Germinal center (tissue), 1 donor: ENCODE measurements at regions not wholly inside any gene's neighbourhood (a gene's known extent, or its start where the extent isn't known, plus 50 kb on each side); places are given as distances from the start of the nearest gene placed in this dataset.
"Not testable (repeated sequence)": the region's sequence is repeated elsewhere in the genome, so short reads cannot be mapped to it uniquely, and the experiment has no call there.

Experiments
- DNase-seq: peaks from one replicate; pipeline ENCODE4 v3.0.0; 2012; ENCODE audit warnings: mixed read lengths, low spot score

GRCh38 chr16:54985156-54985555 is 54.5 kb downstream of the IRX5 start:
- no peak for DNase-seq

GRCh38 chr16:54985668-54986067 is 55.0 kb downstream of the IRX5 start:
- DNase-seq: no peak

GRCh38 chr16:54986409-54986808 is 55.7 kb downstream of the IRX5 start:
- no peak for DNase-seq

DNA sequence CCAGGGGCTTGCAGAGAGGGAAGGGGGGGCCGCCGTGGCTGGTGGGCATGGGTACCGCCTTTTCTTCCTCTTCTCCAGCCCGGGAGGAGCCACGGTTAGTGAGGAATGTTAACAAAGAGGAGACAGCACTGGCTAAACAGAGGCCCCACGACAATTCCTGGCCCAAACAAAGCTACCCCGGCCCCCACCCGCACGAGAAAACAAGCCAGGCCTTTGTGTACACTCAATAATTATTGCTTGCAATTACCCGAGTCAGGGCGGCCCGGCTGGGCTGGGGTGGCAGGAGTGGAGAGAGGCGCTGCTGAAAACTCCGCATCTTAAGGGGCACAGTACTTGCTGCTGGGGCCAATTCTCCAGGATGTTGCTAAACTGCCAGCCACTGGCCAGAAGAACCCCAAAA is 56.4 kb downstream of the IRX5 start:
- DNase-seq: no peak

- no peak for DNase-seq
These were observed 60.9 kb downstream of the IRX5 start for GRCh38 chr16:54991525-54991924.

GRCh38 chr16:54991946-54992345 is 61.3 kb downstream of the IRX5 start:
- not testable (repeated sequence) for DNase-seq

- no peak for DNase-seq
These were observed 62.6 kb downstream of the IRX5 start for GRCh38 chr16:54993106-54993895.

DNA sequence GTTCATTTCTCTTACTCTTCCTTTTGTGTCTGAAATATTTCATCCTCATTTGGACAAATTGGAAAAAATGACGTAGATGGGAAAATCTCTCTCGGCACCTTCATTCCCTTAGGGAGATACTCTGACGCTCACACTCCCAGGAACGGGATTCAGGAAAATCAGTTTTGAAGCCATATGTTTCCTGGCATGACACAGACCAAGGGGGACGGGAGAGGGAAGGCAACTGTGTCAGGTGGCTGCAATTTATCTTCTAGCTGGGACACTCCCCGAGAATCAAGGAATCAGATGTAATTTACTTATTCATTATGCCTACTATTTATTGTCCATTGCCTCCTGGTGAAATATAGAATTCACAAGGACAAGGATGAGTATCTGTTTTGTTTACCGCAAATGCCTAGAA is 65.5 kb downstream of the IRX5 start:
- DNase-seq: no peak

- no peak for DNase-seq
These were observed 68.2 kb downstream of the IRX5 start for GRCh38 chr16:54998834-54999233.

DNA sequence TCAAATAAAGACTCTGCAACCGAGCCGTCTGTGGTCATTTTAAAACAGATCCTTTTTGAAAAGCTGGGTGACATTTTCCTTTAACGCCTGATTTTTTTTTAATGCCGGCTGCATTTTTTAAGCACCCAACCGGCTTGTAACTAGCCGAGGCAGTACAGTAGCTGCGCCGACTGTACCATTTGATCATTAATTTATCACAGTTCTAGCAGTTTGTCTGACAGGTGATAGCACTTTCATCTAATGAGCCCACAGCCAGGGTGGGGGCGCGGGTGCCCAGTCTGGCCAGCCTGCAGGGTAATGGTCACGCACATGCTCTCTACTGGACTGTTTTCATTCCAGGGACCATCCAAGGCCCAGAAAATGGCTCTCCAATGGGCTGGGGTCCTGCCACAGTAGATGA is 68.8 kb downstream of the IRX5 start:
- DNase-seq: no peak

DNA sequence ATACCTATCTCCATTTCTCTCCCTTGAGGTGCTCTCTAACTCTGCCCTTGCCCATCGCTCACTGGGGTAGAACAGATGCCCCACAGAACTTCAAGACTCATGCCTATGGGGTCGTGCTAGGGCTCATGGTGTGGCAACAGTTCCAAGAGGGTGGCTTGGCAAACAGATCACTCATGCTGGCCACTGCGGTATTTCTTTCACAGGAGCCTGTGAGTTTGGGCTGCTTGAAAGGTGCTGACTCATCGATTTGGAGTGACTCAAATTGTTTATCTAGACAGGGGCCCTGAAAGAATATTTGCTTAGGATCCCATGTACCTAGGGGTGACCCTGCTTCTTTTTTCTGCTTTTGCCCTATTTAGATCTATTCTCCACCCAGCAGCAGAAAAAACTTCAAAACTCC is 69.9 kb downstream of the IRX5 start:
- no peak for DNase-seq

DNA sequence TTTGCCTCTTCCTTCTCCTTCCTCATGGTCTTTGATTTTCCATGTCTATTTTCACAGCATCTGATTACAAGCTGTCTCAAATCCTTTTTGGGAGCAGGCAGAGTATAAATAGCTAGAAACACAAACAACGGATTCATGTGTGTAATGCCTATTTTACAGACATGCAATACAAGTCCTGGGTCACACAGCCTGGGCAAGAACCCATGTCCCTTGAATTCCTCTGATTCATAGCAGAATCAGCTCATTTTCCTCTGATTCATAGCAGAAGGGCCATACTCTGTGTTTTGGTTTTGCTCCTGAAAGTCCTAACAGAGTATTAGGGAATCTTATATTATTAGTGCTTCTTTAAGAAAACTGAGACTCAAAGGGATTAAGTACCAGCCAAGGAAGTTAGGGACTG is 71.3 kb downstream of the IRX5 start:
- no peak for DNase-seq

DNA sequence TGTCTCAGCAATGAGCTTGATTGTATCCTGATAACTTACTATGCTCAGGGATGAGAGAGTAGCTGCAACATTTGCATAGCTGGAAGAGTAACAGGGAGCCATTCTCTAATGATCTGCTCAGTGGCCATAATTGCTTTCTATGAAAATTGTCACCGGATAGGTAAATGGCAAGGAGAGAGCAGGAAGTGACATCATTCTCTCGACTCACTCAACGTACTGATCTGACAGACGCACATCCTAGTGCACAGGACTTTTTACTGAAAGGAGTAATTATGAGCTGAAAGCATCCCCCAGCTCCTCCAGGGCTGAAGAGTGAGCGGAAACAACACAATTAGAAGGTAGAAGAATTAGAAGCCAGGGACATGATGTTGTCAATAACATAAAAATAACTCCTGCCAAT is 71.8 kb downstream of the IRX5 start:
- no peak for DNase-seq

DNA sequence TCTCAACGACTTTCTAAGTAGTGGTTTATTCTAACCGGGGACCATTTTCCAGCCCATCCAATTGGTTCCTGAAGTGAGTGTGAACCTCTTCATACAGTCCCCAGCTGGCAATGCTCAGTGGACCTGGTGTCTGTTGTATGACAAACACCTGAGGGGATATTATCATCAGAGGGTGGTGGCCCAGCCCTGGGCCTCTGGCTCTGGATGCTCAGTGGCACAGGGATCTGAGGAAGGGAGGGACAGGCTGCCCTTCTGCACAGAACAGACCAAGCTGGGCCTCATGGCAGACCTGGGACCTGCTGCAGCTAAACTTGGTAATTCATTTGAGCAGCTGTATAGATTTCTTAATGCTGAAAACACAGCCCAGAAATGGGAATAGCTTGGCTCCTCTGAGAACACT is 72.6 kb downstream of the IRX5 start:
- no peak for DNase-seq

GRCh38 chr16:55003916-55004315 is 73.3 kb downstream of the IRX5 start:
- DNase-seq: no peak

DNA sequence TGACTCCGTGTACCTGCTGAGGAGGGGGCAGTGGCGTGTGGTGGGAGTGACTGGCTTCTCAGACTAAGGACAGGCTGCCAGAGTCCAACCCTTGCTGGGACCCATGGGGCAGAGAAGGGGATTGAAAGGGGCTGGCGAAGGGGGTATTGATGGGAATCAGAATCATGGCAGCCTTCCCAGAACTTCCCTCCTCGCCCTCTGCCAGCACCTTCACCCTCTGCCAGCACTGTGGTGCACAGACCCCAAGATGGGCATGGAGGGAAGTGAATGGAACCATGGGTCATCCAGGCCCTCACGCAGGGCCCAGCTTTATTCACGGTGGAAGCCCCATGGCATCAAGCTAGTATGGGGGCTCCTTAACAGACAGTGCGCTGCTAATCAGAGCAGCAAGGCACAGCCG is 76.8 kb downstream of the IRX5 start:
- no peak for DNase-seq

GRCh38 chr16:55008836-55009510 is 78.3 kb downstream of the IRX5 start:
- DNase-seq: no peak

- DNase-seq: no peak
These were observed 78.9 kb downstream of the IRX5 start for GRCh38 chr16:55009581-55009980.

- no peak for DNase-seq
These were observed 80.0 kb downstream of the IRX5 start for GRCh38 chr16:55010492-55011160.

DNA sequence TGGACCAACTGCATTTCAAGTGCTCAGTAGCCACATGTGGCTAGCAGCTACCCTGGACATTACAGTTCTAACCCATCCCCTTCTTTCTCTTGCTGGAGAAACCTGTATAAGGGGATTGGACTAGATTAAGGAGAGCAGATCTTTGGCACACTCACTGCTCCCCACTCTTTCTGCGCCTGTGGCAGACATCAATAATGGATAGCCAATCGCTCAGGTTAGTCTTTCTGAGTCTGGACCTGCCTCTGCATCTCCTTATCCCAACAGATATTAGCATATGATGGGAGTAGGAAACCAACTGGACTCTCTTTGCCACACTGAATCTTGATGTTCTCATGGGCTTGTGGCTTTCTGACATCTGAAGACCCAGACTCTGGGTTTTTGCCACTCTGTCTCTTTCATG is 81.7 kb downstream of the IRX5 start:
- DNase-seq: no peak

GRCh38 chr16:55012793-55013192 is 82.1 kb downstream of the IRX5 start:
- DNase-seq: no peak

GRCh38 chr16:55014022-55014421 is 83.4 kb downstream of the IRX5 start:
- no peak for DNase-seq

GRCh38 chr16:55015181-55015913 is 84.7 kb downstream of the IRX5 start:
- DNase-seq: no peak
